ENCODE measurements at regions not wholly inside any gene's neighbourhood (a gene's known extent, or its start where the extent isn't known, plus 50 kb on each side); places are given as distances from the start of the nearest gene placed in this dataset.

DNA sequence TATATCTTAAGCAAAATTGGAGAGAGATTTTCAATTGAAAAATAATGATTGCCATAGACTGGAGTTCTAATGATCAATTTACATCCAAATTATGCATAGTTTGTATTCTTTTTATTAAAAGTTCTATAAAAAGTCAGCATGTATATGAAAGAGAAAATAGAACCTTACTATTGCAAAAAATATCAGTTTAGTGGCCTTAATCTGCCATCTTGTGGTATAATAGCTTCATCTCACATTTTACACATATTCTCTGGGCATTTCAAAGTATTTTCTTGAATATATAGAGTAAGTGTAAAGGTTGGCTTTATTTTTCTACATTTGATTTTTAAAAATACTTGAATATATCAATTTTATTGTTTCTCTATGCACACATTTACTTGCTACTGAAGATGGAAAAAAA lies 1858.6 kb upstream of the CDH9 start:
- Histone ChIP-seq H3K9ac (no peak overlapping the region), H3K4me2 (no peak overlapping the region), H3K9me3 (no peaks in the 10 kb centered on the region; the same call in 1 of the 2 replicates), H3K36me3 (replicated peaks in 1 of 2; ENCODE audit: control insufficient read depth in 1 of 2, insufficient read depth in 2 of 2, low read length in 1 of 2) (no peaks in the 10 kb centered on the region), H3K79me2 (ENCODE audit: insufficient read depth) (no peaks in the 10 kb centered on the region), H3F3A (replicated peaks; ENCODE audit: insufficient read depth) (no peaks in the 10 kb centered on the region), H3K4me1 (ENCODE audit: control insufficient read depth in 1 of 2, insufficient read depth in 2 of 2, low read depth in 1 of 2, low read length in 1 of 2) (no peaks in the 10 kb centered on the region), H3K27me3 (ENCODE audit: insufficient read depth) (no peaks in the 10 kb centered on the region), H3K9me2 (no peaks in the 10 kb centered on the region), H3K27ac (ENCODE audit: low read depth in 2 of 2, low read length in 1 of 2) (no peak overlapping the region), H3K4me3 (ENCODE audit: low read depth in 2 of 2, low read length in 1 of 2) (no peak overlapping the region), H2AFZ (ENCODE audit: low read depth) (no peak overlapping the region), H4K20me1 (ENCODE audit: insufficient read depth) (no peaks in the 10 kb centered on the region)
- POLR2A ChIA-PET, result no interaction called here
- CTCF ChIA-PET, result interaction anchor here (0.9 kb wide), 1 partner anchor 284 kb away, joined by 3 read pairs; no protein-coding TSS in a partner anchor
- TF ChIP-seq FOXM1 (IDR thresholded peaks at IDR 0.05; ENCODE audit: low read depth) (no peak), EP300 (IDR thresholded peaks at IDR 0.05; ENCODE audit: borderline replicate concordance in 1 of 2, low read depth in 1 of 2, low read length in 1 of 2) (no peak), RAD21 (IDR thresholded peaks at IDR 0.05; ENCODE audit: low read length) (peak; percentile 16; the same call in 1 of the 2 replicates), NRF1 (IDR thresholded peaks at IDR 0.05; ENCODE audit: low read depth, low read length) (no peak), TEAD4 (IDR thresholded peaks at IDR 0.05; ENCODE audit: borderline replicate concordance, insufficient read depth) (no peak), CTCF (IDR thresholded peaks at IDR 0.05) (peak; percentile 34), USF1 (IDR thresholded peaks at IDR 0.05; ENCODE audit: borderline replicate concordance, low read depth) (no peak), RCOR1 (IDR thresholded peaks at IDR 0.05; ENCODE audit: low read length) (no peak)
- no peak for DNase-seq

DNA sequence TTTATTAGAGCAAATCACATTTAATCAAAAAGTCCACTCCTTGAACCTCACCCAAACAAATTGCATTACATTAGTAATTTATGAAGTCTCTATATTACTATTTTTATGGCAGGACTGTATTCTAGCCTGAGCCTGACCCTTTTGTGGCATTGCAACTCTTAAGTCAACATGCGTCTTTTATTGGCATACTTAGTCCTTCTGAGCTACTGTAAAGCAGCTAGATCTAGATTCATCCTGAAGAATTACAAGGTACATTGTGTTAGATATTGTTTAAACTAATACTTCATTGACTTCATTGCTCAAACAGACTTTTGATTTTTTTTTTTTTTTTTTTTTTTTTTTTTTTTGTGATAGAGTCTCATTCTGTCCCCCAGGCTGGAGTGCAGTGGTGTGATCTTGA lies 1842.5 kb upstream of the CDH9 start:
- Histone ChIP-seq H3K9me2 (no peaks in the 10 kb centered on the region), H3K9ac (no peak overlapping the region), H3K4me1 (ENCODE audit: control insufficient read depth in 1 of 2, insufficient read depth in 2 of 2, low read depth in 1 of 2, low read length in 1 of 2) (no peaks in the 10 kb centered on the region), H3K79me2 (ENCODE audit: insufficient read depth) (no peaks in the 10 kb centered on the region), H3K27me3 (ENCODE audit: insufficient read depth) (no peaks in the 10 kb centered on the region), H3F3A (replicated peaks; ENCODE audit: insufficient read depth) (no peaks in the 10 kb centered on the region), H3K36me3 (replicated peaks in 1 of 2; ENCODE audit: control insufficient read depth in 1 of 2, insufficient read depth in 2 of 2, low read length in 1 of 2) (no peaks in the 10 kb centered on the region), H4K20me1 (ENCODE audit: insufficient read depth) (no peaks in the 10 kb centered on the region), H3K9me3 (no peaks in the 10 kb centered on the region; the same call in 1 of the 2 replicates), H3K4me2 (no peak overlapping the region), H3K27ac (ENCODE audit: low read depth in 2 of 2, low read length in 1 of 2) (no peak overlapping the region), H3K4me3 (ENCODE audit: low read depth in 2 of 2, low read length in 1 of 2) (no peak overlapping the region), H2AFZ (ENCODE audit: low read depth) (no peak overlapping the region)
- ChIA-PET POLR2A (no interaction called here), CTCF (no interaction called here)
- DNase-seq, result no peak
- TF ChIP-seq, protein P1, sequence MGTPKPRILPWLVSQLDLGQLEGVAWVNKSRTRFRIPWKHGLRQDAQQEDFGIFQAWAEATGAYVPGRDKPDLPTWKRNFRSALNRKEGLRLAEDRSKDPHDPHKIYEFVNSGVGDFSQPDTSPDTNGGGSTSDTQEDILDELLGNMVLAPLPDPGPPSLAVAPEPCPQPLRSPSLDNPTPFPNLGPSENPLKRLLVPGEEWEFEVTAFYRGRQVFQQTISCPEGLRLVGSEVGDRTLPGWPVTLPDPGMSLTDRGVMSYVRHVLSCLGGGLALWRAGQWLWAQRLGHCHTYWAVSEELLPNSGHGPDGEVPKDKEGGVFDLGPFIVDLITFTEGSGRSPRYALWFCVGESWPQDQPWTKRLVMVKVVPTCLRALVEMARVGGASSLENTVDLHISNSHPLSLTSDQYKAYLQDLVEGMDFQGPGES (IDR thresholded peaks at IDR 0.05; ENCODE audit: low read depth, low read length), result no peak
- TF ChIP-seq YY1 (IDR thresholded peaks at IDR 0.05; ENCODE audit: low read depth), result no peak
- TF ChIP-seq CTCF (IDR thresholded peaks at IDR 0.05), result no peak
- TF ChIP-seq RCOR1 (IDR thresholded peaks at IDR 0.05; ENCODE audit: low read length), result no peak
- TF ChIP-seq ELF1 (IDR thresholded peaks at IDR 0.05), result no peak
- TF ChIP-seq MEF2A (IDR thresholded peaks at IDR 0.05; ENCODE audit: borderline replicate concordance, low read depth), result no peak
- no peak for TF ChIP-seq JUND (IDR thresholded peaks at IDR 0.05)
- no peak for TF ChIP-seq MXI1 (IDR thresholded peaks at IDR 0.05; ENCODE audit: low read depth, low read length)
- no peak for TF ChIP-seq EZH2phosphoT487 (IDR thresholded peaks at IDR 0.05; ENCODE audit: borderline replicate concordance, low read depth)
- WGBS (ENCODE audit: low lambda C conversion rate), result 30% methylated on average over 1 of the region's 1 CpG

Measured in SK-N-SH (cell line).